Stimulated activated naive CD4-positive, alpha-beta T cell (primary cell): ENCODE measurements at regions not wholly inside any gene's neighbourhood (a gene's known extent, or its start where the extent isn't known, plus 50 kb on each side); places are given as distances from the start of the nearest gene placed in this dataset.
"Not testable (repeated sequence)": the region's sequence is repeated elsewhere in the genome, so short reads cannot be mapped to it uniquely, and the experiment has no call there.

Experiments used
- DNase-seq, 6 experiments: peaks; one replicate each; lab custom pipeline; 2025; lab: John Stamatoyannopoulos, UW

DNA sequence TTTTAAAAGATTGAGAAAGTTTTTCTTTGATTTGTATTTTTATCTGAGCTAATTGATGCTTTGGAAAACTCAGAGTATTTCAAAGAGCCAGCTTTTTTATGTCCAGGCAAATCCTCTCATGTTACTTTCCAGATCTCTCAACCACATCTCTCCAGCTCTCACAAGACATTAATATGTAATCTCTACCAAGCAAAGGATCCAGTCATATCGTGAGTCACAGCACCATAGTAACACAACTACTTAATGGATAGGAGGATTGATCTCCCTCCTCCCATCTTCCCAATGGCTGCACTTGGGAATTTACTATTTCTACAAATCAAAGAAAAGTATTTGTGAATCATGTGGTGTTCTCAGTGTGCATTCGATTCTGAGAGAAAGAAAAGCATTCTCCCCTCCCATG, 63.3 kb downstream of the POU4F1 start:
- no peak for DNase-seq

DNA sequence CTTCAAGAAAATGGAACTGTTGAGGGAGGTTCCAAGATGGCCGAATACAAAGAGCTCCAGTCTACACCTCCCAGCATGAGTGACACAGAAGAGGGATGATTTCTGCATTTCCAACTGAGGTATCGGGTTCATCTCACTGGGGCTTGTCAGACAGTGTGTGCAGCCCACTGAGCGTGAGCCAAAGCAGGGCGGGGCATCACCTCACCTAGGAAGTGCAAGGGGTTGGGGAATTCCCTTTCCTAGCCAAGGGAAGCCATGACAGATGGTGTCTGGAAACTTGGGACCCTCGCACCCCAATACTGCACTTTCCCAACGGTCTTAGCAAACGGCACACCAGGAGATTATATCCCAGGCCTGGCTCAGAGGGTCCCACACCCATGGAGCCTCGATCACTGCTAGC, 77.3 kb downstream of the POU4F1 start:
- not testable (repeated sequence) for DNase-seq

DNA sequence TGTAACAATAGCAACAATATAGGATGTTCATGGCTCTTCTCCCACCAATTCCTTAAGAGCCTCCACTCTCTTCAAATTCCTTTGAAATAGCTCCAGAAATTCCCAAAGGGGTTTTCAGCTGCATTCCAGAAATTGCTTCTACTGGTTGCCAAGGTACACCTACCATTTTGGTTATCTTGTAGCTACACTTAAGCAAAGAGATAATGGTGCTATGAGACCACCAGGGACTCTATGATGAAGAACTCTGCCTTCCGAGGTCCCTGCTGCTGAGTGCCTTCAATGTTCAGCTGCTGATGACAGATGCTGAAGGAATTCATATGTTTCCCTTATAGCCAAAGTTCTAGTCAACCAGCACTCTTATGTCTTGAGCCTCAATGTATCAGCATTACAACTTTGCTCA, 78.4 kb downstream of the POU4F1 start:
- DNase-seq = no peak

DNA sequence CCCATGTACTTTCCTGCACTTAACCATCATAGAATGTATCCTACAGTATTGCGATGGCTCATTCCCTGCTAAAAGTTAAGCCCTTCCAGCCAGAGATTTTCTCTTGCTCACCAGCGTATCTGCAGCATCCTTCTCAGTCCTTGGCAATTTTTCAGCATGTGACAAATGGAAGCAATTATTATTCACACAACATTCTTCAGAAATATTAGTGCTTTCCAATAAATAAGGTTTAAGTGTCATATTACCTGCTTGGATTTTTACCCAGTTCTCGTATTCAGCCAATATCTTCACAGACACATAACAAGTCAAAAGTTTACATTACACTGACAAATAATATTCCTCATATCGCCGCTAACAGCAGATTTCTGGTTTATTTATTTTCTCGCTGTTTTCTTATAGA, 82.3 kb downstream of the POU4F1 start:
- DNase-seq = no peak

DNA sequence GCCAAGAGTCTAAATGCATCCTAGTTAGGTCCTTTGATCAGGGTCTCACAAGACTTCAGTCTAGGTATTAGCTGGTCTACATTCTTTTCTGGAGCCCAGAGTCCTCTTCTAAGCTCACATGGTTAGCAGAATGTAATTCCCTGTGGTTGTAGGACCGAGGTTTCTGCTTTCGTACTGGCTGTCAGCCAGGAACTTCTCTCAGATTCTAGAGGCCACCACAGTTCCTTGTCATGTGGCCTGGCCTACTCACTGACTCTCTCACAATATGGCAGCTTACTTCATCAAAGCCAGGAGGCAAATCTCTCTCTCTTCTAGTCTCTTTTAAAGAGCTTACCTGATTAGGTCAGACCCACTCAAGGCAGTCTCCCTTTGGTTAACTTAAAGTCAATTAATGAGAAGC, 82.9 kb downstream of the POU4F1 start:
- DNase-seq = no peak

DNA sequence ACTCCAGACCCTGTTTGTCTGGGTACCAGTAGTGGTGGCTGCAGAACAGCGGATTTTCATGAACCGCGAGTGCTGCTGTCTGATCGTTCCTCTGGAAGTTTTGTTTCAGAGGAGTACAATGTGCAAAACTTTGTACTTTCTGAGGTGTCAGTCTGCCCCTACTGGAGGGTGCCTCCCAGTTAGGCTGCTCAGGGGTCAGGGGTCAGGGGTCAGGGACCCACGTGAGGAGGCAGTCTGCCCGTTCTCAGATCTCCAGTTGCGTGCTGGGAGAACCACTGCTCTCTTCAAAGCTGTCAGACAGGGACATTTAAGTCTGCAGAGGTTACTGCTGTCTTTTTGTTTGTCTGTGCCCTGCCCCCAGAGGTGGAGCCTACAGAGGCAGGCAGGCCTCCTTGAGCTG, 84.9 kb downstream of the POU4F1 start:
- not testable (repeated sequence) for DNase-seq

DNA sequence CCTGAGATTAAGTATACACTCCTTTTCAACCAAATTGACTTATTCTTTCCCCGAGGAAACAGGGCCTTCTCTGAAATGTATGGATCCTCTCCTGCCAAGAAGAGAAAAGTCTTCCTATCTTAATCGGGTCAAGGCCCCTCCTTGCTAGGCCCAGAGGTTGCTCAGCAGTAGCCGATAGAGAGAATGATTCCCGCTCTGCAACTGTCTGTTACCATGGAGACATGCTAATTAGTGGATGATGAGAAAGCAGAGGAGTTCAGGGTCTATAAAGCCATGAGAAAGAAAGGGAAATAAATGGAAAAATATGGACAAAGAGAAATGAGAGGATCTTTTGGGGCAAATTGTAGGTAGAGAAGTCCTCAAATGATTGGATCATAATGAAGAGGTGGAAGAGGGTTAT, 103.5 kb downstream of the POU4F1 start:
- DNase-seq = no peak

DNA sequence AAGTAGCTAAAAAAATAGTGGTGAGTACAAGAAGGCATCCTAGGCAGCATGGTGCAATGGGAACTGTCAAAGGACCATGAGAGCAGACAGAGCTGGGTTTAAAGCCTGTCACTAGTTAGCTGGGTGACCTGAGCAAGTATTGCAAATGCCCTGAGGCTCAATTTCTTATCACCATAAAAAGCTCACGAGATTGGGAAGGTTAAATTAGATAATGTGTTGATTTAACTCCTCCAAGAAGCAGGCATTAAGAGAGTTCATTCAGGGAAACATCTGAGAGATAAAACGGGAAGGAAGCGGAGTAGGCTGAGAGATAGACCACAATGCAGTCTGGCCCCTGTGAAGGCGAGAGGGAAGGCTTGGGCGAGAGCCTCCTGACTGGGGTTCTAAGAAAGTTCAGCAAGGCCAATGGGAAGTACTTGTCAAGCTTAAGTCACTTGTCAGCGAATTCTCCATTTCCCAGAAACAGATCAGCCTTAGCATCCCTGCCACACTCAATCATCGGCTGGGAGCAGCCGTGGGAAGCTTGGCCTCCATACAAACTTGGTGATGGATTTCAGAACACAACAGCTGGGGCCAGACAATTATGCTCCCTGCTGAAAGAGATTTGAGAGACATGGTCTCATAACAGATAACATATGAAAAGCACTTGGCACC, 105.5 kb downstream of the POU4F1 start:
- no peak for DNase-seq

DNA sequence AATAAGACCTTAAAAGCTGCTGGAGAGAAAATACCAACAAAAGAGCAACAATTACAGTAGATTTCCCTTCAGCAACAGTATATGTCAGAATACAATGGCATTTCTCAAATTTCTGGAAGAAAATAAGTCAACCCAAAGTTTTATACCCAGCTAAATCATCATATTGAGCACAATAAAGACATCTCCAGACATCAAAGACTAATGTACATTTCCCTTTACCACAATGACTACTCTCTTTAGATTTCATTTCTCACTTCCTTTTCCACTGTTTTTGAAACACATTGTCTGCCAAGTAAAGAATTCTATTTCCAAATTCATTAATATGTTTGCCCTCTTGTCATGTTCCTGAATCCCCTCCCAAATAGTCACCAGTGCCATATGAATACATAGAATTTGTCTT, 111.4 kb downstream of the POU4F1 start:
- no peak for DNase-seq

DNA sequence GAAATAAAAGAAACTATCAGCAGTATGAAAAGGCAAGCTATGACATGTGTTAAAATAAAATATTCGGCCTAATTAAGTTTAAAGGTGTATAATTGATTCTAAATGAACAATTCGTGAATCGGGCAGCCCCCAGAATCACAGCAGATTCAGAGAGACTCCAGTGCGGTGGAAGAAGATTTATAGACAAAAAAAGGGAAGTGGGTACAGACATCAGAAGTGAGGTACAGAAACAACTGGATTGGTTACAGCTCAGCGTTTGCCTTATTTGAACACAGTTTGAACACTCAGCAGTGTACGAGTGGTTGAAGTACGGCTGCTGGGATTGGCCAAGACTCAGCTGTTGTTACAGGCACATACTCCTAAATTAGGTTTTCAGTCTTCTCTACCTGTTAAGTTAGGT, 113.1 kb downstream of the POU4F1 start:
- not testable (repeated sequence) for DNase-seq

DNA sequence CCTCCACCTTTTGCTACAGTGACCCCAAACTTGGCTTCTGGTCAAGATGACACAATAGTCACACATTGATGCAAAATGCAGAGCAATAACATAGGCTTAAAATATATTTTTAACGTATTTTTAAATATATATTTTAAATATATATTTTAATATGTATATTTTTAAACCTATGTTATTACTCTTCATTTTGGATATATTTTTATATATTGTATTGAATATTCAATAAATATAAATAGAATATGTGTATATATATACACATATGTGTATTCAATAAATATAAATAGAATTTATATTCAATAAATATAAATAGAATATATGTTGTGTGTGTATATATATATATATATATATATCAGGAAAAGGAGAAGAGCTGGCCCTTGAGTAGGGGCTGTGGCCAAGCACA, 115.6 kb downstream of the POU4F1 start:
- no peak for DNase-seq

DNA sequence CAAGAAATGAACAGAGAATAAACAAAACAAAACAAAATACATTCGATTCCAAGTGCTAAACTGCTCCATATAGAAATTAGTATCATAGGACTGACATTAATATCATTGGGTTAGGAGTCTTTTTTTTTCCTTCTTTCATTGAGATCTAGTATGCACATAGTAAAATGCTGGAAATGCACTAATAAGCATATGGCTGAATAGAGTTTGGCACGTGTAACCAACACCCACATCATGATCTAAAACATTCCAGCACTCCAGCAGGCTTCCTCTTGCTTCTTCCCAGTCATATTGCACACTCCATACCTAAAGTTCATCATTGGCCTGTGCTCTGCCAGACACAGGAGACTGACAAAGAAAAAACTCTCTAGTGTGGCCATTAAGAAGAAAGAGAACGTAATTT, 117.5 kb downstream of the POU4F1 start:
- DNase-seq = no peak

DNA sequence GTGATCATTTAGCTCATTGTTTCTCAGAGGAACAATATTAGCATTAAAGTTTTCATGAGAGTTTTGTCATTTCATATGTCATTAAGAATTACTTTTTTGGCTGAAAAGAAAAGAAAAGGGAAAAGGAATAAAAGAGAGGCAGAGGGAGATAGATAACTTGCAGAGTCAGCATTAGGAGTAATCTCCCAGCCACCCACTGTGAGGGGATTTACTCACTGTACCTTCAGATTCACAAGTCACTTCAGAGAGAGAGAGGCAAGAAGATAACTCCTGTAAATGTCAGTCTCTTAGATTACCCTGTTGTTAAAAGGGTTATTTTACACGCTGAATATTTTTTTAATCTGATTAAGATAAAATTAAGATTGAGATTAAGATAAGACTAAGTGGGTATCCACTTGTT, 125.2 kb downstream of the POU4F1 start:
- no peak for DNase-seq

DNA sequence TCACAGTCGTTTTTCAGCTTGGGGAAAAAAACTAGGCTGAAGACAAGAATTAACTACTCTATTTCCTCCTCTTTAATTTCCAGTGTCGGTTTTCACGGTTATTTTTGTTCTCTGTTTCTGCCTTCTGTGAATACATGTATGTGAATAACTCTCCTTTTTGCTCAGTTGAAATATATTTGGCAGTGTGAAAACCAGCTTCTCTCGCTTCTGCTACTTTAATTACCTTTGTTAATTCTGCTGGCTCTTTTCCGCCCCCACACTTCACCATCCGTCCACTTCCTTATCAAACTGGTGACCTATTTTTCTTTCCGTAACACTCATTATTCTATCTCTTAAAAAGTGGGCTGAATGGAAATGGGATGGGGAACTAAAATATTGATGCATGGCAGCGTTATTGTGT, 126.4 kb downstream of the POU4F1 start:
- DNase-seq = no peak

DNA sequence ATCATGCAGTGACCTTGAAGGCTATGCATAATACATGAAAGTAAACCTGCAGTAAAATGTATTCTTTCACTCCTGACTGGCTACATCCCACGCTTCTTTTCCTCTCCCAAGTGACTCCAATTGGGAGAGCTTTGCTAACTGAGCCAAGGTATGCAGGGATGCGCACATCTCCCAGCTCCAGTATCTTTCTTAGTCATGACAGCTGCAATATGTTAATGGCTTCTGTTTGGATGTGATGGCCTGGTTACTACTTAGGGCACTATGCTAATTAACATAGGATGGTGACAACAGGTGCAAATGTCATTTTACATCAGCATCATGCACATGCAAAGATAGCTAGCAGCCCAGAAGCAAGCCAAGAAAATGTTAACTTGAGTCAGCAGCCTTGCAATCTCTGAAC, 134.7 kb downstream of the POU4F1 start:
- DNase-seq = no peak

DNA sequence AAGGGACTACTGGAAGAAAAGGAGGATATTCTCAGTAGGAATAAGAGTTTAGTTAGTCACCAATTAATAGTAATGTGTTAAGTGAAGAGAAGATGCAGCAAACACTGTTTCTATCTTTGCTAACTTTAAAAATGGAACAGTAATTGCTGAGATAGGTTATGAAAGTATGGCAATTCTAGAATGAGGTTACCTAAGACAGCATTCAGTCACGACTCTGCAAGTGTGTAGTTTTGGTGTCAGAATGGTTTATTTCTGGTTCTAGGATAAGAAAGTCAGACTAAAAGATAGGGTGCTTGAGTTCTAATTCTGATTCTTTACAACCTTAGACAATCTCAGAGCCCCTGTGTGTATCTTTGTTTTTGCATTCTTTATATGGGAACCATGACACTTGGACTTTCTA, 138.1 kb downstream of the POU4F1 start:
- DNase-seq = no peak

DNA sequence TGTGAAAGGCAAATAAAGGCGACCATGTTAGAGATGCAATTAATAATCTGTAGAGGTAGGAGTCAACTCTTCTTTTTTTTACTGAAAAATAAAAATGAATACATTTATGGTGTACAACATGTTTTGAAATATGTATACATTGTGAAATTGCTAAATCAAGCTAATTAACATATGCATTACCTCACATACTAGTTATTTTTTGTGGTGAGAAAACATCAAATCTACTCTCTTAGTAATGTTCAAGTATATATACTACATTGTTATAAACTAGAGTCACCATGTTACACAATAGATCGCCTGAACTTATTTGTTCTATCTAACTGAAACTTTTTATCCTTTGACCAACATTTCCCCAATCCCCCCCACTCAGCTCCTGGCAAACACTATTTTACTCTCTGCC, 143.2 kb downstream of the POU4F1 start:
- DNase-seq = no peak

DNA sequence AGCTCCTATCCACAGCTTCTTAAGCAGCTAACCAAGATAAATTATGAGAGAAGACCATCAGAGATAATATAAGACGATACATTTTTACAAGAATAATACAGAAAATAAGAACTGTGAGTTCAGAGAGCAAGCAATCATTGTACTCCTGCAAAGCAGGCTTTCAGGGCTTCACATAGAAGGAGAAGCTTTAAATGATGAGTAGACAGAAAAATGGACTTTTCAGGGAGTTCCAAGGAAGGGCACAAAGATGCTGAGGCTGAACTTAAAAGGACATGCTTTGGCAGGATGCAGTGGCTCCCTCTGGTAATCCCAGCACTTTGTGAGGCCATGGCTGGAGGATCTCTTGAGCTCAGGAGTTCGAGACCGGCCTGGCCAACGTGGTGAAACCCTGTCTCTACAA, 159.5 kb downstream of the POU4F1 start:
- DNase-seq = no peak

DNA sequence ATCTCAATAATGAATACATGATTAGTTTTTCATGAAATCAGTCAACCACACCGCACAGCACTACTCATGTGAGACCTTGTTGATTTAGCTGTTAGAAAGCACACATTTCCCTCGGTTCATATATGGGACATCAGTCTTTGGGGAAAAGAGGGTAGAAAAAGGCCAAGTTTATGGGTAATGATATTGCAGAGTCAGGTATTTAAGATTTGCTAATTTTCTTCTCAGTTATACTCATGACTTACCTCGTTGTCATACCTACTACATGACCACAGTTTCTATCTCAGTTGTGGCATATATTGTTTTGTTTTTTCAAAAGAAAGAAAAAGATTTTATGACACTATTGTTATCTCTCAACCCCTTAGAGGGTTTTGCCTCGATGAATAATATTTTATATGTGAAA, 165.6 kb downstream of the POU4F1 start:
- no peak for DNase-seq

DNA sequence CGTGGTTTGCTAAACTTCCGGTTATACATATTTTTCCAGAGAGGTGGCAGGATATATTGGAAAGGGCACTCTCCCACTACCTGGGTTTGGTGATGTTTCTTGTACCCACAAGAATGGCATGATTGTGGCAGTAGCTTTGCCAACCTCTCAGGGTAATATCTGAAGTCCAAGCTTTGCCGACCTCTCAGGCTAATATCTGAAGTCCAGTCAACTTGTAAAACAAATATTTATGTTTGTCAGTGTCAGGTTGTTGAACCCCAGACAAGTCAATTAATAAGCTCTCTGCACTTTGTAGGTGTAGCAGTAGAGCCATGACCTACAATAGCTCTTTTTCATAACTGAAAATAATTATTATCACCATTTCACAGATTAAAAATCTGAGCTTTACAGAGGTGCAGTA, 167.0 kb downstream of the POU4F1 start:
- DNase-seq = no peak

DNA sequence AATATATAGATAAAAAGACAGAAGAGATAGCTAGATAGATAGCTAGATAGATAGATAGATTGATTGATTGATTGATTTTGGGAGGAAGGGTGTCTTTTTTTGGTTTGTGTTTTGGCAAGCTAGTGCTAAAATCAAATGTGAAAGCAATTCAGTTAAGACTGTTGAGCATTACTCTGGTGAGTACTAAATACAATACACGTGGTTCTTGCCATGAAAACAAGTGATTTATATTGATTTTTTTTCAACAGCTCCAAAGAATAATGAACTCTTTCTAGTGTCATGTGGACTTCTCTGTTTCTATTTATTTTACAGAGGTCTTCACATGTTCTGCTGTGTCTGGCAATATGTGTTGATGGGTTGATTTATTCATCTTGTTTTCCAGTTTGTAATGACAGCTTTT, 172.0 kb downstream of the POU4F1 start:
- no peak for DNase-seq

DNA sequence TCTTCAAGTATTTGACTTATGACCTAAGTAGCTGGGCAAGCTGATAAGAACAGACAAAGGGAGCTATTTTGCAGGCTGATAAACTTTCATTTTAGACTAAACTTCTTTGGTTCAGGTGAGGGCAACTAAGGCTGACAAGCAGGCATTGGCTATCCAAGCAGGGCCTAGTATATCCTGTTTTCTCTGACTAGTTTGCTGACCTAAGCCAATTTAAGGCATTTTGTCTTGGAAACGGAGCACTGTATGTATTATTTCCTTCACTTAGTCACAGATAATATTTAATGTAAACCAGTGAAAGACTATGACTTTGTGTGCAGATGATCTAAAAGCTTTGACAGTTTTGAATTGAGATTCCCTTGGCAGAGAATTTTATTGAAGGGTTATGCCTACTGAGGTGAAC, 172.5 kb downstream of the POU4F1 start:
- DNase-seq = no peak

DNA sequence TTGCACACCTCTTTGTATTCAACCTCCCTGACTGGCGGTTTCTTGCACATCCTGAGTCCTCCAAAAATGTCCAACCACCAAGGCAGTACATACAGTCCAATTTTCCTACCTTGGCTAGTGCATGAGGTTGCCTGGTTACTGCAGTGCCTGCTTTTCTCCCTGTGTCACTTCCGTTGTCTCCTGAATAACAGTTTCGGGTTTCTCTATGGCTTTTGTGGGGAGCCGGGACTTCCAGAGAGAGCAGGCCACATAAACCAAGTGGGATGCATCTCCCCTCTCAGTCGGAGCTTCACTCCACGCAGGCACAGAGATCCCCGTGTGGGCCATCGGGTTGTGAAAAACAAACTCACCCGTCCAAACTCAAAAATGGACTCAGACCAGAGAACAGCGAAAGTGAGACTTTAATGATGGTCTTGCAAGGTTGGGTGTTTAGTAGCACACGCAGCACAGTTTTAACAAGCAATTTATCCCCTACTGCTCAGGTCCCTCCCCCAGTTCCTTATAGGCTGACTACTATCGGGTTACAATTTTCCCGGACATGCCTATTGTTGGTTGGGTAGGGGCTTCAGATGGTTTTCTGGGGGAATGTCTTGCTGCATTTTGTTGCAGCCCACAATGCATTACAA, 173.1 kb downstream of the POU4F1 start:
- no peak for DNase-seq

DNA sequence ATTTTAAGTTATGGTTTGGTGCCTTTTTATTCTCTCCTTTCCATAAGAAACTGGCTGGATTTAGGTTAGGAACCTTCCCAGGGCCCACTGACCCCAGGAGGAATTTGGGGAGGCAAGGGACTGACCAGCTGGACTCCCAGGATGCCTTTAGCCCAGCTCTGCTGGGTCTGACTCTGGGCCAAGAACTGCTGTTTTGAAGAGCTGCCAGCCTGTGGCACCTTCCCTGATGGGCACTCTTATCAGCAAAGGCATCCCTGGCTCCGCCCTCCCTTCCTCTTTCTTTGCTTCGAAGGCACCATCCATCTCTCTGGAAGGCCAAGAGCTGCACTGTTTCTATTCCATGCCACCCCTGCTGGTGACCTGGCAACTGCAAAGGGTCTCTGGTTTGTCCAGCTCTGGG, 174.7 kb downstream of the POU4F1 start:
- DNase-seq = no peak
